Epithelial cell of proximal tubule (primary cell): ENCODE measurements at regions not wholly inside any gene's neighbourhood (a gene's known extent, or its start where the extent isn't known, plus 50 kb on each side); places are given as distances from the start of the nearest gene placed in this dataset.

ENCODE experiments used
- DNase-seq: peaks from one replicate; pipeline ENCODE4 v3.0.0-alpha.2; 2011; ENCODE audit warnings: low read depth
- H3K4me3 ChIP-seq: 2 replicates; pipeline ENCODE4 v1.5.1; 2011; ENCODE audit warnings: low read depth, mild to moderate bottlenecking, low read length
- TF ChIP-seq, protein P1 (sequence below): conservative IDR thresholded peaks from 2 replicates; pipeline ENCODE4 v1.5.1; 2012; ENCODE audit warnings: low read depth, mild to moderate bottlenecking, low read length

DNA sequence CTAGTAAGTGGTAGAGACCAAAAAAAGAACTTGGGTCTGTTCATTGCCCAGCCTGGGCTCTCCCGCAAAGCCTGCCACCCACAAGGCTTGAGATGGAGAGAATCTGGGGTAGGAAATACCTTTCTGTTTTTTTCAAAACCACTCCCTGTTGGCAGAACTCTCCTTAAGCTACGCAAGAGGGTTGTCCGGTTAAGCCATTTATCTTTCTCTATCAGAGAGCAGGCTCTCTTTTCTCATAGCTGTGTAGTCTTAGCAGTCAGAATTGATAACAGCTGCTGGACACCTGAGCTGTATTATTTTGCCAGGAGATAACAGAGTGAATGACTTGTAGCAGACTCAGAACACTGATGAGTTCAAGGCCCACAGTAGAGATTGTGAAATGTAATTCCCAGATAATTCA is 1088.1 kb downstream of the TSN start:
- TF ChIP-seq, protein P1, sequence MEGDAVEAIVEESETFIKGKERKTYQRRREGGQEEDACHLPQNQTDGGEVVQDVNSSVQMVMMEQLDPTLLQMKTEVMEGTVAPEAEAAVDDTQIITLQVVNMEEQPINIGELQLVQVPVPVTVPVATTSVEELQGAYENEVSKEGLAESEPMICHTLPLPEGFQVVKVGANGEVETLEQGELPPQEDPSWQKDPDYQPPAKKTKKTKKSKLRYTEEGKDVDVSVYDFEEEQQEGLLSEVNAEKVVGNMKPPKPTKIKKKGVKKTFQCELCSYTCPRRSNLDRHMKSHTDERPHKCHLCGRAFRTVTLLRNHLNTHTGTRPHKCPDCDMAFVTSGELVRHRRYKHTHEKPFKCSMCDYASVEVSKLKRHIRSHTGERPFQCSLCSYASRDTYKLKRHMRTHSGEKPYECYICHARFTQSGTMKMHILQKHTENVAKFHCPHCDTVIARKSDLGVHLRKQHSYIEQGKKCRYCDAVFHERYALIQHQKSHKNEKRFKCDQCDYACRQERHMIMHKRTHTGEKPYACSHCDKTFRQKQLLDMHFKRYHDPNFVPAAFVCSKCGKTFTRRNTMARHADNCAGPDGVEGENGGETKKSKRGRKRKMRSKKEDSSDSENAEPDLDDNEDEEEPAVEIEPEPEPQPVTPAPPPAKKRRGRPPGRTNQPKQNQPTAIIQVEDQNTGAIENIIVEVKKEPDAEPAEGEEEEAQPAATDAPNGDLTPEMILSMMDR: no peak
- no peak for DNase-seq

GRCh38 chr2:122851161-122851560 is 1095.7 kb downstream of the TSN start:
- DNase-seq: no peak
- H3K4me3 ChIP-seq: no peak overlapping the region
- TF ChIP-seq, protein P1: no peak

More for the DNA sequence above, 1088.1 kb downstream of the TSN start:
- no peak overlapping the region for H3K4me3 ChIP-seq

DNA sequence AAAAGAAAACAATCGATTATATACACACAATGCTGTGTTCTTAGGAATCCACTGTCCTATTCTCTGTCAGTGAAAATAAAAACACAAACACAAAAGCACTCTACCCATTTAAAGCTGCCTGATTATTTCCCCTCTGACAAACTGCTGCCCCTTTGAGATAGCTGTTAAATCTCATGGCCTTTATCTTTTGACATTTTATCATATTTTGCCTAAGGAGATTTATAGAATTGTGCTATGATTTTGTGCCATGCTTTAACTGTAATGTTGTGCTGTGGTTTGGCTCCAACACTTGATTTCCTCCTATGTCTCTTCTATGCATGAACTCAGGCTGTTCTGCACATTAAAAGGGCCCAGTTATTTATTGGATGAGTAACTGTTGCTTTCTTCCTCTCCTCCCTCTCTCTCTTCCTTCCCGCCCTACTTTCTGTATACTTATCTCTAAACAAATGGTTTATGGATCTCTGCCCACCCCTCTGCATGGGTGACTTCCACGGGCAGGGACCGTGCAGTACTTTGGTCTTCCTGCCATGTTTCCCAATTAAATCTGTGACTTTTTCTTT is 1096.6 kb downstream of the TSN start:
- no peak overlapping the region for H3K4me3 ChIP-seq
- TF ChIP-seq, protein P1: no peak
- DNase-seq: no peak

DNA sequence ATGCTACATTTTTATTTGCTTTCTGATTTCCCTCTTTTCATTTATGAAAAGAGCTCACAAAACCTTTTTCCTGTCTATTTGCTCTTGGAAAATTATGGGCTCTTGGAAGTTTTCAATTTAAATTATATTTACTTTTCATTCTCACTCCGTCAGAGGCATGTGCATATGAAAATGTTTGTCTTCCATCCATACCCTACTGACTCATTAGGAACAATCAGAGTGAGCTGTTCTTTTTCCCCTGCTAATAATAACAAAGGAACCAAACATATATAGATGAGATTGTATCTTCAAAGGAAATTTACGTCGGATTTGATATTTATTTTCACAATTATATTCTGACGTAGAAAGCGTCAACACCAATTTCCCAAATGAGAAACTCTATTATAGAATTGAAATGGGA is 1101.2 kb downstream of the TSN start:
- no peak for DNase-seq
- no peak overlapping the region for H3K4me3 ChIP-seq
- TF ChIP-seq, protein P1: no peak

GRCh38 chr2:122858075-122858702 is 1102.7 kb downstream of the TSN start:
- DNase-seq: no peak
- TF ChIP-seq, protein P1: no peak
- no peak overlapping the region for H3K4me3 ChIP-seq

DNA sequence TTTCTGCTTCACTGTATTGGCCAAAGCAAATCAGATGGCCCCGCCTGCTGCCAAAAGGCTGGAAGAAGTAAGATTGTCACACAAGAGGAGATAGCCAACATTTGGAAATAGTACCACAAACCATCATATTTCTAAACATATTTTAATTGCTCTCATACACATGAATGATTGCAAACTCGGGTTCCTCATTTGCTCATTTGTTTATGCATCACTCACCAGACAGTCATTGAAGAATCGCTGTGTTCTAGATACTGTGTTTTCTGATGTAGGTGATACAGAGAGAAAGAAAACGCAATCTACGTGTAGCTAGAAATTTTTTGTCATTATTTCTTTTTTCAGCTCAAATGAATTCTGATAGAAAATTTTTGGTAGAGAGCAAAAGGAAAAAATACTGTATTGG is 1103.4 kb downstream of the TSN start:
- TF ChIP-seq, protein P1: no peak
- DNase-seq: no peak

DNA sequence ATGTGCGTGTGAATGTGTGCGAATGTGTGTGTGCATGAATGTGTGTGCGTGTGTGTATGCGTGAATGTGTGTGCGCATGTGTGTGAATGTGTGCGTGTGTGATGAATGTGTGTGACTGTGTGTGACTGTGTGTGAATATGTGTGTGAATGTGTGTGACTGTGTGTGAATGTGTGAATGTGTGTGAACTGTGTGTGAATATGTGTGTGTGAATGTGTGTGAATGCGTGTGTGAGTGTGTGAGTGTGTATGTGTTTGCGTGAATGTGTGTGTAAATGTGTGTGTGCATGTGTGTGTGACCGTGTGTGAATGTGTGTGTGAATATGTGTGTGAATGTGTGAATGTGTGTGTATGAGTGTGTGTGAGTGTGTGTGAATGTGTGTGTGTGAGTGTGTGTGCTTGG is 1103.8 kb downstream of the TSN start:
- TF ChIP-seq, protein P1: no peak
- H3K4me3 ChIP-seq: no peak overlapping the region
- no peak for DNase-seq

More for the DNA sequence above, 1103.4 kb downstream of the TSN start:
- no peak overlapping the region for H3K4me3 ChIP-seq
